ENCODE measurements at regions not wholly inside any gene's neighbourhood (a gene's known extent, or its start where the extent isn't known, plus 50 kb on each side); places are given as distances from the start of the nearest gene placed in this dataset.

DNA sequence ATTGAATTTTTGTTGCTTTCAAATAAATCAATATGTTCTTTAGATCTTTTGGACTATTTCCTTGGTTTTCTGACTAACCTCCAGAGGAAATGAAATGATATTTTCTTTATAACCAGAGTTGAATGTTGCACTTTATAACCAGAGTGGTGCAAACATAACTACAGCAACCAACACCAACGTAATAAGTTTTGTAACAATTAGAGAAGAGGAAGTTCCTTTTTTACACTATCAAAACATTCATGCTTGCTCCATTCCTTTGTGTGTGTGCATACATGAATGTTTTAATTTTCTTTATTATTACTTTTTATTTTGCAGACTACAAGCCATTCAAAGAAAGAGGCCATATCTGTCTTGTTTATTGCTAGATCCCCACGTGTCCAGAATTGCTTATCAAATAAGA is 193.0 kb upstream of the PPP3CA start:
- intact Hi-C loops (cut with DNase I) = no loop called here
- no peak for TF ChIP-seq POLR2A (IDR thresholded peaks at IDR 0.05)
- TF ChIP-seq POLR2AphosphoS5 (IDR thresholded peaks at IDR 0.05; ENCODE audit: insufficient read depth in 1 of 2, low read depth in 1 of 2) = no peak
- TF ChIP-seq, protein P1, sequence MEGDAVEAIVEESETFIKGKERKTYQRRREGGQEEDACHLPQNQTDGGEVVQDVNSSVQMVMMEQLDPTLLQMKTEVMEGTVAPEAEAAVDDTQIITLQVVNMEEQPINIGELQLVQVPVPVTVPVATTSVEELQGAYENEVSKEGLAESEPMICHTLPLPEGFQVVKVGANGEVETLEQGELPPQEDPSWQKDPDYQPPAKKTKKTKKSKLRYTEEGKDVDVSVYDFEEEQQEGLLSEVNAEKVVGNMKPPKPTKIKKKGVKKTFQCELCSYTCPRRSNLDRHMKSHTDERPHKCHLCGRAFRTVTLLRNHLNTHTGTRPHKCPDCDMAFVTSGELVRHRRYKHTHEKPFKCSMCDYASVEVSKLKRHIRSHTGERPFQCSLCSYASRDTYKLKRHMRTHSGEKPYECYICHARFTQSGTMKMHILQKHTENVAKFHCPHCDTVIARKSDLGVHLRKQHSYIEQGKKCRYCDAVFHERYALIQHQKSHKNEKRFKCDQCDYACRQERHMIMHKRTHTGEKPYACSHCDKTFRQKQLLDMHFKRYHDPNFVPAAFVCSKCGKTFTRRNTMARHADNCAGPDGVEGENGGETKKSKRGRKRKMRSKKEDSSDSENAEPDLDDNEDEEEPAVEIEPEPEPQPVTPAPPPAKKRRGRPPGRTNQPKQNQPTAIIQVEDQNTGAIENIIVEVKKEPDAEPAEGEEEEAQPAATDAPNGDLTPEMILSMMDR (IDR thresholded peaks at IDR 0.05) = no peak
- no peaks in the 10 kb centered on the region for H3K27me3 ChIP-seq
- H3K9me3 ChIP-seq = no peaks in the 10 kb centered on the region
- no peaks in the 10 kb centered on the region for H3K4me1 ChIP-seq
- H3K27ac ChIP-seq = no peak overlapping the region
- no peak overlapping the region for H3K4me3 ChIP-seq
- H3K36me3 ChIP-seq = no peaks in the 10 kb centered on the region
- DNase-seq (ENCODE audit: extremely low spot score in 2 of 2) = no peak

DNA sequence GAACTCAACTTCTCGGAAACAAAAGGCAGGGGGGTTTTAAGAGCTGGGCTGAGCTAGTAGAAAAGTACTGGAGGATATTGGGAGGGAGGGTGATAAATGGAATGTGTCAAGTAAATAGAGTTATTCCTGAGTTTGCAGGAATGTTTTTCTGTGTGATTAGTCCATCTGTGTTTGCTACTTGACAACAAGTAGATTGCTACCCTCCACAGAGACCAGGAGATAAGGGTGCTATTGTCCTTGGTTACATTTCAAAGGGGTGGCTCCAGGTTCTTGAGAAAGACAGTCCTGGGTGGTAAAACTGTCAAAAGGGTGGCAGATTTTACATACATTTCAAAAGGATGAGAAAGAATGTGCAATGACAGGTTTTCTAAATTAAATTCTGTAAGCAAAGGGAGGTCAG is 181.2 kb upstream of the PPP3CA start:
- H3K9me3 ChIP-seq = no peaks in the 10 kb centered on the region
- H3K4me3 ChIP-seq = no peak overlapping the region
- no peaks in the 10 kb centered on the region for H3K4me1 ChIP-seq
- no peaks in the 10 kb centered on the region for H3K27me3 ChIP-seq
- DNase-seq (ENCODE audit: extremely low spot score in 2 of 2) = no peak
- no peaks in the 10 kb centered on the region for H3K36me3 ChIP-seq
- intact Hi-C loops (cut with DNase I) = no loop called here
- no peak for TF ChIP-seq POLR2A (IDR thresholded peaks at IDR 0.05)
- TF ChIP-seq, protein P1 (IDR thresholded peaks at IDR 0.05) = no peak
- no peak for TF ChIP-seq POLR2AphosphoS5 (IDR thresholded peaks at IDR 0.05; ENCODE audit: insufficient read depth in 1 of 2, low read depth in 1 of 2)
- H3K27ac ChIP-seq = no peak overlapping the region

DNA sequence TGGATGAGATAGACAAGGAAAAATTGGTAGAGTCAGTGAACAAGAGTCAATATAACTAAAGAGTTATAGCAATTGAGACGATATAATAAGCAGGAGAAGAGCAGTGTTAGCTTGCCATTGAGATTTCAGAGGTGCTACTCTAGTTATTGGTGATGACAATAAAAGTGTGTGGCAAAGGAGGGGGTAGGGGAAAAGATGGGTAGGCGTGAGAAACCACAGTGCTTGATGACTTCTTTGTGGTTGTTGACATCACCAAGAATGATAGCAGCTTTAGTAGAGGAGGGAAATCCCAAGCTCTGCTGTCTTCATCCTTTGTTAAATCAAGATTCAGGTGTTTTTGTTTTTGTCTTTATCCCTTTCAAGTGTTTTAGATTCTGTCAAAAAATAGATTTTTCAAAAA is 179.9 kb upstream of the PPP3CA start:
- Histone ChIP-seq H3K9me3 (no peaks in the 10 kb centered on the region), H3K4me3 (no peak overlapping the region), H3K4me1 (no peaks in the 10 kb centered on the region), H3K27me3 (no peaks in the 10 kb centered on the region), H3K36me3 (no peaks in the 10 kb centered on the region), H3K27ac (no peak overlapping the region)
- TF ChIP-seq POLR2A (IDR thresholded peaks at IDR 0.05) (no peak), POLR2AphosphoS5 (IDR thresholded peaks at IDR 0.05; ENCODE audit: insufficient read depth in 1 of 2, low read depth in 1 of 2) (no peak)
- TF ChIP-seq, protein P1 (IDR thresholded peaks at IDR 0.05) = no peak
- intact Hi-C loops (cut with DNase I) = no loop called here
- DNase-seq (ENCODE audit: extremely low spot score in 2 of 2) = no peak

DNA sequence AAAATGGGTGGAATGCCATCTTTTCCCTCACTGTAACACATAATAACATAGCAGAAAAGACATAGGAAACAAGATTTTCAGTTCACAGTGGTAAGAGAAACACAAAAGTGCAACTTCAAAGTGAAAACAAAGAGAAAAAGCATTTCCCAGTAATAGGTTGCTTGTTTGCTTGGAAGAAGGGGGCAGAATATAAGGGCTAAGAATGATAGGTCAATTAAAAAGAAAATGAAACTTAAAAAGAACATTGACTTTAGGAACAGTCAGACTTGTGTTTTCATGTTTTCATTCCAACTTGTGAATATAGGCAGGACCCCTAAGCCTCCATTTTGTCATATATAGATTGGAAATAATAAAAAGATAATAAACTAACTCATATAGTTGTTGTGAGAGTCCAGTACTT is 168.2 kb upstream of the PPP3CA start:
- no peaks in the 10 kb centered on the region for H3K27me3 ChIP-seq
- H3K4me1 ChIP-seq = no peaks in the 10 kb centered on the region
- no peak overlapping the region for H3K27ac ChIP-seq
- intact Hi-C loops (cut with DNase I) = no loop called here
- H3K36me3 ChIP-seq = no peaks in the 10 kb centered on the region
- no peak for TF ChIP-seq POLR2A (IDR thresholded peaks at IDR 0.05)
- TF ChIP-seq, protein P1 (IDR thresholded peaks at IDR 0.05) = no peak
- TF ChIP-seq POLR2AphosphoS5 (IDR thresholded peaks at IDR 0.05; ENCODE audit: insufficient read depth in 1 of 2, low read depth in 1 of 2) = no peak
- H3K9me3 ChIP-seq = no peaks in the 10 kb centered on the region
- H3K4me3 ChIP-seq = no peak overlapping the region
- no peak for DNase-seq (ENCODE audit: extremely low spot score in 2 of 2)

DNA sequence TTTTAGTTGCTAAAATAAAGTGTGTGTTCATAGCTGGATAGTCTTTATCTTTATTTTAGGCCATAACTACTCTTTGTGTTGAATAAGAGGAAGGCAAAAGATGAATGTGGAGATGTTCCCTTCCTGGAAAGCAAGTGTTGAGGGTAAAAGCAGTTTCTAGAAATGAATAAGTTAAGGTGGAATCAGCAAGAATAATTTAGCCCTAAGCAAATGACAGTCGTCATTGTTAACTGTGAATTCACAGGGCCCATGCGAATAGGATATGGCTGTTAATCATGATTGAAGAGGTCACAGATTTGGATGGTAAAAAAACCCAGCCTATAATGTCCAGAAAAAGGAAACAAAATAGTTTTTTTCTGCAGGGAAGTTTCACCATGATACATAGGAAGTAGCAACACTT is 167.8 kb upstream of the PPP3CA start:
- intact Hi-C loops (cut with DNase I) = no loop called here
- TF ChIP-seq POLR2AphosphoS5 (IDR thresholded peaks at IDR 0.05; ENCODE audit: insufficient read depth in 1 of 2, low read depth in 1 of 2) (no peak), POLR2A (IDR thresholded peaks at IDR 0.05) (no peak)
- TF ChIP-seq, protein P1 (IDR thresholded peaks at IDR 0.05) = no peak
- Histone ChIP-seq H3K27ac (no peak overlapping the region), H3K27me3 (no peaks in the 10 kb centered on the region), H3K36me3 (no peaks in the 10 kb centered on the region), H3K4me1 (no peaks in the 10 kb centered on the region), H3K9me3 (no peaks in the 10 kb centered on the region), H3K4me3 (no peak overlapping the region)
- DNase-seq (ENCODE audit: extremely low spot score in 2 of 2) = no peak

Data from vagina (tissue), 2 donors.